ENCODE measurements at regions not wholly inside any gene's neighbourhood (a gene's known extent, or its start where the extent isn't known, plus 50 kb on each side); places are given as distances from the start of the nearest gene placed in this dataset.

- TF ChIP-seq EZH2 (IDR thresholded peaks at IDR 0.05) (no peak), POLR2AphosphoS5 (IDR thresholded peaks at IDR 0.05; ENCODE audit: borderline replicate concordance, low read depth, low read length) (no peak)
Measured at GRCh38 chr14:40164083-40164482, 731.9 kb upstream of the FBXO33 start.
